GM12865 (cell line): ENCODE measurements at regions not wholly inside any gene's neighbourhood (a gene's known extent, or its start where the extent isn't known, plus 50 kb on each side); places are given as distances from the start of the nearest gene placed in this dataset.

ENCODE experiments used
- DNase-seq: peaks from one replicate; pipeline ENCODE4 v3.0.0; 2010; ENCODE audit warnings: low read depth
- H3K4me3 ChIP-seq: 2 replicates; pipeline ENCODE4 v1.5.1; 2011; ENCODE audit warnings: mild to moderate bottlenecking, low read depth, low read length, control low read depth
- TF ChIP-seq, protein P1 (sequence below): IDR thresholded peaks from 2 replicates; pipeline ENCODE4 v1.5.1; 2011; ENCODE audit warnings: low read length, control low read depth, low read depth, inconsistent platforms; ENCODE audit not compliant: insufficient read depth; ENCODE audit errors: missing control alignments

DNA sequence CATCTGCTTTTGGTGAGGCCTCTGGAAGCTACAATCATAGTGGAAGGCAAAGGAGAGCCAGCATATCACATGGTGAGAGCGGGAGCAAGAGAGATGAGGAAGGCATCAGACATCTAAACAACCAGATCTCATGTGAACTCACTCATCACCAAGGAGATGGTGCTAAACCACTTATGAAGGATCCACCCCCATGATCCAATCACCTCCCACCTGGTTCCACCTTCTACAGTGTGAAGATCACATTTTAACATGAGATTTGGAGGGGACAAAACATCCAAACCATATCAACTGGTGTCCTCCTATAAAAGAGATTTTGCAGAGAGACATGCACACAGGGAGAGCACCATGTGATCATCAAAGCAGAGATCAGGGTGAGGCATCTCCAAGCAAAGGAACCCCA lies 578.6 kb downstream of the MATN1 start:
- TF ChIP-seq, protein P1, sequence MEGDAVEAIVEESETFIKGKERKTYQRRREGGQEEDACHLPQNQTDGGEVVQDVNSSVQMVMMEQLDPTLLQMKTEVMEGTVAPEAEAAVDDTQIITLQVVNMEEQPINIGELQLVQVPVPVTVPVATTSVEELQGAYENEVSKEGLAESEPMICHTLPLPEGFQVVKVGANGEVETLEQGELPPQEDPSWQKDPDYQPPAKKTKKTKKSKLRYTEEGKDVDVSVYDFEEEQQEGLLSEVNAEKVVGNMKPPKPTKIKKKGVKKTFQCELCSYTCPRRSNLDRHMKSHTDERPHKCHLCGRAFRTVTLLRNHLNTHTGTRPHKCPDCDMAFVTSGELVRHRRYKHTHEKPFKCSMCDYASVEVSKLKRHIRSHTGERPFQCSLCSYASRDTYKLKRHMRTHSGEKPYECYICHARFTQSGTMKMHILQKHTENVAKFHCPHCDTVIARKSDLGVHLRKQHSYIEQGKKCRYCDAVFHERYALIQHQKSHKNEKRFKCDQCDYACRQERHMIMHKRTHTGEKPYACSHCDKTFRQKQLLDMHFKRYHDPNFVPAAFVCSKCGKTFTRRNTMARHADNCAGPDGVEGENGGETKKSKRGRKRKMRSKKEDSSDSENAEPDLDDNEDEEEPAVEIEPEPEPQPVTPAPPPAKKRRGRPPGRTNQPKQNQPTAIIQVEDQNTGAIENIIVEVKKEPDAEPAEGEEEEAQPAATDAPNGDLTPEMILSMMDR, result no peak
- DNase-seq, result no peak
- no peak overlapping the region for H3K4me3 ChIP-seq

DNA sequence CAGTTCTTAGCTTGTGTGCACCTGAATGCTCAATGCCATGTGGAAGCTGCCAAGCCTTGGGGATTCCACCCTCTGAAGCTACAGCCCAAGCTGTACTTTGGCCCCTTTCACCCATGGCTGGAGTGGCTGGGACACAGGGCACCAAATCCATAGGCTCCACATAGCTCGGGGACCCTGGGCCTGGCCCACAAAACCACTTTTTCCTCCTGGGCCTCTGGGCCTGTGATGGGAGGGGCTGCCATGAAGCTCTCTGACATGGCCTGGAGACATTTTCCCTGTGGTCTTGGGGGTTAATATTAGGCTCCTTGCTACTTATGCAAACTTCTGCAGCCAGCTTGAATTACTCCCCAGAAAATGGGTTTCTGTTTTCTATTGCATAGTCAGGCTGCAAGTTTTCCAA lies 579.9 kb downstream of the MATN1 start:
- TF ChIP-seq, protein P1, result no peak
- no peak for DNase-seq
- no peak overlapping the region for H3K4me3 ChIP-seq

DNA sequence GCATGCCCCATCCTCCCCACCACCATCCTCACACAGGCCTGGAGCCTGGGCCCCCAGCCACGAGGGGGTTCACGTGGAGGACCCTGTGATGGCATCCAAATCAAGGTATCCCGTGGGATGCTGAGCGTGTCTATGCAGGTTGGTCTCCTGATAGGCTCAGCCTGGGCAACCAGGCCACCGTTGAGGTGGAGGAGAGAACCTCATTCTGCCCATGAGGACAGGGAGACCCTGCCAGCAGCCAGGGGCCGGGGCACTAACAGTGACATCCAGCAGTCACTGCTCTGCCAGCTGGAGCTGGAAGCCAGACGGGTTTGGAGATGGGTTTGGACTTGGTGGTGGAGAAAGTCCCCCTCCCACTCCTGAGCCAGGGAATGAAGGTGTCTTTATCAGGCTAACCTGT lies 582.8 kb downstream of the MATN1 start:
- no peak overlapping the region for H3K4me3 ChIP-seq
- TF ChIP-seq, protein P1, result no peak
- DNase-seq, result no peak

DNA sequence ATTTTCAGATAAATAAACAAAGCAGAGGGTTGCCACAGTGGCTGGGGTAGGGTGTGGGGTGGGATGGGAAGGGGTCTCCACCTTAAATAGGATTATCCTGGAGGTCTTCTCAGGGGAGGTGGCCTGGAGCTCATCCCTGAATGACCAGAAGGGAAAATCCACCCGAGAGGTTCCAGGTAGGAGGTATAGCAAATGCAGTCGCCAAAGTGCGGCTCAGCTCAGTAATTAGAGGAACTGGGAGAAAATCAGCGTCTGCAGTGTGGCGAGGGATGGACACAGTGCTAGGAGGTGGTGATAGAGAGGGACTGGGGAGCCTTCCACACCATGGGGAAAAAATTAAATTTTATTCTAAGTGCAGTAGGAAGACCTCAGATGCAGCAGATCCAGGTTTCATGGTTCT lies 584.5 kb downstream of the MATN1 start:
- H3K4me3 ChIP-seq, result no peak overlapping the region
- DNase-seq, result no peak
- TF ChIP-seq, protein P1, result no peak

DNA sequence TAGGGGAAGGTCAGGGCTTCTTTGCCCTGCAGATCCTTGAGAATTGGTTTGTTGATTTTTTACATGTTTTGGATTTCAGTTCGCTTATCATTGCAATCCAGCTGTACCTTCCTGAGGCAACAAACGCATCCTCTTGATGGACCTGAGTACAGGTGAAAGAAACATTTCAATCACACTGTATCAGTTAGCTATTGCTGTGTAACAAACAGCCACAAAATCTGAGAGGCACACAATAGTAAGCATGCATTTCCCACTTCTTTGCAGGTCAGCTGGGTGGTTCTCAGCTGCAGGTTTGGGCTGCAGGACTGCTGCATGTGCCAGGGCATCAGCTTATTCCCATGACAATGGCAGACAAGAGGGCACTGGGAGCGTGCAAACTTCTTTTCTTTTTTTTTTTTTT lies 586.4 kb downstream of the MATN1 start:
- DNase-seq, result no peak
- H3K4me3 ChIP-seq, result no peak overlapping the region
- TF ChIP-seq, protein P1, result no peak

DNA sequence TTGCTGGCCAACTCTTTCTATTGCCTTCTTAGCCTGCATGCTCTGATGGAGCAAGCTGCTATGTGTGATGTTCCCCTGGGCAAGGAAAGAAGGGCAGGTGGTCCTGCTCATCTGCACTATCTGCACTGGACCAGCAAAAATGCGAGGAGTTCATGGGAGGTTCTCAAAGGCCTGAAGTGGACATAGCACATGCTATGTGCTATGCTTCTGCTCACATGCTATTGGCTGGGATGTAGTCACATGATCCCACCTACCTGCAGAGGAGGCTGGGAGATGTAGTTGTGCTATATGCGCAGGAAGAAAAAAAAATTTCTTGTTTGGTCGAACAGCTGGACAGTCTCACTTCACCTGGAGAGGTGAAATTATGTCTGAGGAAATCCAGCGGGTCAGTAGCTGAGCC lies 587.7 kb downstream of the MATN1 start:
- TF ChIP-seq, protein P1, result no peak

DNA sequence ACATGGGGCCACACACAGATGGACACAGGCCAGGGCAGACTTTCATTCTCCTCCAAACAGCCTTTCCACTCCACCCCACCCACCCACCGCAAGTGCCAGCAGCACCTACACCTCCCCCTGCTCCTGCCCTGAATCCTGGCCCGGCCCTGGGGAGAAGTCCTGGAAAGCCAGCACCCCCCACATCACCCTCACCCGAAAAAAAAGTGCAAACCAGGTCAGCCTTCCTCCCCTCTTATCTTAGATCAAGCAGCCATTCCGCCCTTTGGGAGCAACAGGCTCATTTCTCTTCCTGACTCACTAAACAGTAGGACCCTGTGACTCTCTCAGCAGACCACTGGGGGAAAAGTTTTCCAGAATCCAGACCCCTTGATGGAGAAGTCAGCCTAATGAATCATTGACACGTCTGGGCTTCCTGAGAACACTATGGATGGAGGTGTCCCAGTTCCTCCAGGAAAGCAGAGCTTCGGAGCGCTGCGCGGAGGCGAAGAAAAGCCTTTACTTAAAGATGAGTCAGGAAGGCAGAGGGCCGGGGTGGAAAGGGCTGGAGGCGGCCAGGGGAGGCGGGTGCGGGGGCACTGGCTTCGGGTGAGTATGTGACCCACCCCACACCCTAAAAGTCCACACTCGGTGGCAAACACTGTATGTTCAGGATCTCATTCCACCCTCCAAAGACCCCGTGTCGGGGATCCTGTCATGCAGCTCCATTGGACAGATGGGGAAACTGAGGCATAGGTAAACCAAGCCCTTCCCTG lies 588.7 kb downstream of the MATN1 start:
- H3K4me3 ChIP-seq, result no peak overlapping the region
- TF ChIP-seq, protein P1, result no peak
- no peak for DNase-seq

More for the DNA sequence above, 587.7 kb downstream of the MATN1 start:
- DNase-seq, result peak; percentile 6
- H3K4me3 ChIP-seq, result no peak overlapping the region
